Endothelial cell (in vitro differentiated cells): ENCODE measurements at regions not wholly inside any gene's neighbourhood (a gene's known extent, or its start where the extent isn't known, plus 50 kb on each side); places are given as distances from the start of the nearest gene placed in this dataset.

Experiments
- DNase-seq: peaks from one replicate; pipeline ENCODE4 v3.0.0; 2021; ENCODE audit warnings: low spot score
- H3K27ac Mint-ChIP-seq: one replicate; pipeline ENCODE4 v1.8.0; 2021; ENCODE audit warnings: mixed read lengths, inconsistent platforms; ENCODE audit not compliant: unreplicated experiment
- H3K27me3 Mint-ChIP-seq: one replicate; pipeline ENCODE4 v1.8.0; 2021; ENCODE audit warnings: mild to moderate bottlenecking, moderate library complexity, mixed read lengths, inconsistent platforms; ENCODE audit not compliant: unreplicated experiment
- H3K36me3 Mint-ChIP-seq: one replicate; pipeline ENCODE4 v1.8.0; 2021; ENCODE audit warnings: mild to moderate bottlenecking, low read depth, mixed read lengths, inconsistent platforms; ENCODE audit not compliant: unreplicated experiment
- H3K4me1 Mint-ChIP-seq: one replicate; pipeline ENCODE4 v1.8.0; 2021; ENCODE audit warnings: mild to moderate bottlenecking, mixed read lengths, inconsistent platforms; ENCODE audit not compliant: unreplicated experiment
- H3K4me3 Mint-ChIP-seq: one replicate; pipeline ENCODE4 v1.8.0; 2021; ENCODE audit warnings: mild to moderate bottlenecking, mixed read lengths, inconsistent platforms; ENCODE audit not compliant: unreplicated experiment
- H3K9me3 Mint-ChIP-seq: one replicate; pipeline ENCODE4 v1.8.0; 2021; ENCODE audit warnings: mixed read lengths, inconsistent platforms; ENCODE audit not compliant: unreplicated experiment
- TF ChIP-seq, protein P1 (sequence below): fragments of 200-600 bp; sonication (generic); IDR thresholded peaks from one replicate; pipeline ENCODE4 v1.5.0; 2021; ENCODE audit warnings: antibody characterized with exemption; ENCODE audit not compliant: unreplicated experiment

GRCh38 chr10:29048506-29048905 lies 240.4 kb upstream of the LYZL1 start:
- H3K36me3 Mint-ChIP-seq: no peaks in the 10 kb centered on the region
- H3K9me3 Mint-ChIP-seq: no peaks in the 10 kb centered on the region
- no peaks in the 10 kb centered on the region for H3K27me3 Mint-ChIP-seq
- no peak overlapping the region for H3K4me3 Mint-ChIP-seq
- no peaks in the 10 kb centered on the region for H3K4me1 Mint-ChIP-seq
- TF ChIP-seq, protein P1, sequence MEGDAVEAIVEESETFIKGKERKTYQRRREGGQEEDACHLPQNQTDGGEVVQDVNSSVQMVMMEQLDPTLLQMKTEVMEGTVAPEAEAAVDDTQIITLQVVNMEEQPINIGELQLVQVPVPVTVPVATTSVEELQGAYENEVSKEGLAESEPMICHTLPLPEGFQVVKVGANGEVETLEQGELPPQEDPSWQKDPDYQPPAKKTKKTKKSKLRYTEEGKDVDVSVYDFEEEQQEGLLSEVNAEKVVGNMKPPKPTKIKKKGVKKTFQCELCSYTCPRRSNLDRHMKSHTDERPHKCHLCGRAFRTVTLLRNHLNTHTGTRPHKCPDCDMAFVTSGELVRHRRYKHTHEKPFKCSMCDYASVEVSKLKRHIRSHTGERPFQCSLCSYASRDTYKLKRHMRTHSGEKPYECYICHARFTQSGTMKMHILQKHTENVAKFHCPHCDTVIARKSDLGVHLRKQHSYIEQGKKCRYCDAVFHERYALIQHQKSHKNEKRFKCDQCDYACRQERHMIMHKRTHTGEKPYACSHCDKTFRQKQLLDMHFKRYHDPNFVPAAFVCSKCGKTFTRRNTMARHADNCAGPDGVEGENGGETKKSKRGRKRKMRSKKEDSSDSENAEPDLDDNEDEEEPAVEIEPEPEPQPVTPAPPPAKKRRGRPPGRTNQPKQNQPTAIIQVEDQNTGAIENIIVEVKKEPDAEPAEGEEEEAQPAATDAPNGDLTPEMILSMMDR: no peak
- no peak overlapping the region for H3K27ac Mint-ChIP-seq
- DNase-seq: no peak

GRCh38 chr10:29050081-29050480 lies 238.8 kb upstream of the LYZL1 start:
- no peaks in the 10 kb centered on the region for H3K27me3 Mint-ChIP-seq
- H3K4me3 Mint-ChIP-seq: no peak overlapping the region
- no peaks in the 10 kb centered on the region for H3K9me3 Mint-ChIP-seq
- no peak for DNase-seq
- H3K36me3 Mint-ChIP-seq: no peaks in the 10 kb centered on the region
- no peak overlapping the region for H3K27ac Mint-ChIP-seq
- TF ChIP-seq, protein P1: no peak
- peaks cover 4% of the 10 kb centered on the region for H3K4me1 Mint-ChIP-seq

- no peak overlapping the region for H3K4me3 Mint-ChIP-seq
- H3K27me3 Mint-ChIP-seq: no peaks in the 10 kb centered on the region
- DNase-seq: no peak
- H3K27ac Mint-ChIP-seq: no peak overlapping the region
- H3K36me3 Mint-ChIP-seq: no peaks in the 10 kb centered on the region
- H3K9me3 Mint-ChIP-seq: no peaks in the 10 kb centered on the region
- peaks cover 4% of the 10 kb centered on the region for H3K4me1 Mint-ChIP-seq
- TF ChIP-seq, protein P1: no peak
Measured at GRCh38 chr10:29055101-29055500, 233.8 kb upstream of the LYZL1 start.

DNA sequence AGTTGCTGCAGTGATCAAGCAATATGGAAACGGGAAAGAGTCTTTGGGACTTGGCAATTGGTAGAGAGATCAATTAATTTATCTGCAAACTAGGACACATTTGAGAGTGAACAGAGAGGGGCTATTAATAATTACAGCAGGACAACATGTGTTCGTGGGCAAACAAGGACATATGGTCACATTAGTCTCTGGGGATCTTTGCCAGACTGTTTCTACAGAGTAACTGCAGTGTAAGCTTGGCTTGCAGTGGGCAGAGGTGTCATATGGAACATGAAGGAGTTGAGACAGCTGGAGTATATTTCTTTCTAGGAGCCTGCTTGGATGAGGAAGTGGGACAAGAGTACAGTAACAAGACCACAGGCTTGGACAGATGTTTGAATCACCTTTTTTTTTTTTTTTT lies 232.1 kb upstream of the LYZL1 start:
- H3K9me3 Mint-ChIP-seq: no peaks in the 10 kb centered on the region
- H3K4me3 Mint-ChIP-seq: no peak overlapping the region
- peaks cover 4% of the 10 kb centered on the region for H3K4me1 Mint-ChIP-seq
- no peak for DNase-seq
- H3K27ac Mint-ChIP-seq: no peak overlapping the region
- TF ChIP-seq, protein P1: no peak
- H3K27me3 Mint-ChIP-seq: no peaks in the 10 kb centered on the region
- H3K36me3 Mint-ChIP-seq: no peaks in the 10 kb centered on the region

GRCh38 chr10:29057822-29058331 lies 231.0 kb upstream of the LYZL1 start:
- no peak for DNase-seq
- no peaks in the 10 kb centered on the region for H3K27me3 Mint-ChIP-seq
- H3K27ac Mint-ChIP-seq: no peak overlapping the region
- H3K9me3 Mint-ChIP-seq: no peaks in the 10 kb centered on the region
- H3K36me3 Mint-ChIP-seq: no peaks in the 10 kb centered on the region
- TF ChIP-seq, protein P1: no peak
- H3K4me1 Mint-ChIP-seq: peaks cover 4% of the 10 kb centered on the region
- no peak overlapping the region for H3K4me3 Mint-ChIP-seq
